ENCODE measurements at regions not wholly inside any gene's neighbourhood (a gene's known extent, or its start where the extent isn't known, plus 50 kb on each side); places are given as distances from the start of the nearest gene placed in this dataset.

DNA sequence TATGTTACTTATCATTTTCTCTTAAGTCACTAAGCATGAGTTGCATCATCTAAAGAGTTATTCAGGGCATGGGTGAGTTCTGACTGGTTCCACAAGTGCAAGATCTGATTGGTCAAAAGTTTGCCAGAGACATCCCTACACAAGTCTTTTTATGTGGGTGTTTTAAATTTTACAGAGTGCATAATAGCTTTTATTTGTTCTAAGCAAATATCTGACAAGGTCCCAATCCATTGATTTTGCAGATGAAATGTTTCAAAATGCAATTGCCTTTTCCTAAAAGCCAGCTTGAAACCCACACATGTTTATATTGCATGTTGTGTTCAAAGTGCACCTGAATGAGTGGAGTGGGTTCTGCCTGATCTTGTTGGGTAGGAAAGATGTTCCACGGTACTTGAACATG, 101.7 kb upstream of the PAX6 start:
- no peak for DNase-seq (ENCODE audit: low read depth in 1 of 2, low spot score in 1 of 2)

- no peak for DNase-seq (ENCODE audit: low read depth in 1 of 2, low spot score in 1 of 2)
These were observed 99.9 kb upstream of the PAX6 start for GRCh38 chr11:31910950-31911576.

- no peak for DNase-seq (ENCODE audit: low read depth in 1 of 2, low spot score in 1 of 2)
These were observed 92.3 kb upstream of the PAX6 start for GRCh38 chr11:31903225-31904074.

DNA sequence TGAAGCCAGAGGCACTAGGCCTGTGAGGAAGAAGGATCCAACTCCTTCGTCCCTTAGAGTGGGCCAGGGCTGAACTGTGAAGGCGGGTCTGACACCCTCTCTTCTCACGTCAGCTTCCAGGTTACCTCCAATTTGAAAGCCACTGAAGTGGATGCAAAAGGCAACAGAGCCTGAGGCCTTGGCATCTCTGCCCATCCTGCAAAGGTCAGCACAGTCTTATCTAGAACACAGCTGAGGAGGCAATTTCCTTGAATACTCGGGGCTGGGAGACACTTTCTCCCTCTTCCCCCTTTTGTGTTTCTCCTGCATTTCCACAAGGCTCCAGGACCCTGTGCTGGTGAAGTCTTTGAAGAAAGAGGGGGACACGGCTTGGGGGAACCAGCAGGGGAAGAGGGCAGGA, 91.6 kb upstream of the PAX6 start:
- no peak for DNase-seq (ENCODE audit: low read depth in 1 of 2, low spot score in 1 of 2)

DNA sequence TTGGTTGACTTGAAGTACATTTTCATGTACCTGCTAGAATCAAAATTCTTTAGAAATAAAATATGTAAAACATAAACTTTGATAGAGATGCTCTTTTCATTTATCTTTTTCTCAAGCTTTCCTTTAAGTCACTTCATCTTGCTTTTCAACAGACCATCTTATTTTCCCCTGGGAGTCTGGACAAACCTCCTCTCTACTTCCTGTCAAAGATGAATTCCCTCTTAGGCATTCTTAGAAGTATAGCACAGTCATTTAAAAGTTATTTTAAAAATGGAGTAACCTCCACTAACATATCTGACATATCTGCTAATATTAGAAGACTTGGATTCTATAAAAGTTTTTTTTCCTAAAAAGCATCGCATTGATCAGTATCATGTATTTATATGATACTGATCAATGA, 84.8 kb upstream of the PAX6 start:
- no peak for DNase-seq (ENCODE audit: low read depth in 1 of 2, low spot score in 1 of 2)

GRCh38 chr11:31887180-31887579, 76.1 kb upstream of the PAX6 start:
- DNase-seq (ENCODE audit: low read depth in 1 of 2, low spot score in 1 of 2), result no peak

DNA sequence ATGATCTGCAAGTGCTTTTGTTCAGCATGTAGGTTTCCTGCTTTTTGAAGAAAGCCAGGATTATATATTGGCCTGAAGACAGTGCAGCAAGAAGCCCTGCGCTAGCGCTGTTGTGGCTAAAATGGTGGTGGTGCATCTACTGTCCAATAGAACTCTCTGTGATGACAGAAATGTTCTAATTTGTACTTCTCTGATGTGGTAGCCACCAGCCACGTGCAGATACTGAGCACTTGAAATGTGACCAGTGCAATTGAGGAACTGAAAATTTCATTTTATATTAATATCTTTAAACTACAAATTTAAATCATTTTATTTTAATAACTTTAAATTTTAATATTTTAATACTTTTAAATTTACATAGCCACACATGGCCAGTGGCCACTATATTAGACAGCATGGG, 73.0 kb upstream of the PAX6 start:
- DNase-seq (ENCODE audit: low read depth in 1 of 2, low spot score in 1 of 2), result no peak

- no peak for DNase-seq (ENCODE audit: low read depth in 1 of 2, low spot score in 1 of 2)
These were observed 72.3 kb upstream of the PAX6 start for GRCh38 chr11:31883435-31883834.

- DNase-seq (ENCODE audit: low read depth in 1 of 2, low spot score in 1 of 2), result no peak
These were observed 71.8 kb upstream of the PAX6 start for GRCh38 chr11:31882951-31883392.

- DNase-seq (ENCODE audit: low read depth in 1 of 2, low spot score in 1 of 2), result no peak
These were observed 70.7 kb upstream of the PAX6 start for GRCh38 chr11:31881825-31882224.

DNA sequence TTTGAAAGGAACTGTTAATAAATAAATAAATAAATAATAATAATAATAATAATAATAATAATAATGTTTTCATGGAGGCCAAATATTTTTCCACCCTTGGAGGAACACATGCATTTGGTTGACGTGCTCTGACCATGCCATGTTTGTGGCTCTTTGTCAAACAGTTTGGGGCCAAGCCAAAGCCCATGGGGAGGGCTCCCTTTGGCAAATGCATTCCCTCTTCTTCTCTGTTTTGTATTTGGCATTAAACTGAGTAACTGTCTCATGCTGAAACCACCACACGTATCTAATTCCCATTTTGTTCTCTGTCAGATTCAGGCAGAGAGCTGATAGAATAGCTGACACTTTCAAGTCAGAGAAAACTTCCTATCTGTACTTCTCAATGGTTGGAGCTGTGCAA, 68.6 kb upstream of the PAX6 start:
- no peak for DNase-seq (ENCODE audit: low read depth in 1 of 2, low spot score in 1 of 2)

GRCh38 chr11:31877863-31878262, 66.7 kb upstream of the PAX6 start:
- no peak for DNase-seq (ENCODE audit: low read depth in 1 of 2, low spot score in 1 of 2)

GRCh38 chr11:31877083-31877482, 66.0 kb upstream of the PAX6 start:
- no peak for DNase-seq (ENCODE audit: low read depth in 1 of 2, low spot score in 1 of 2)

DNA sequence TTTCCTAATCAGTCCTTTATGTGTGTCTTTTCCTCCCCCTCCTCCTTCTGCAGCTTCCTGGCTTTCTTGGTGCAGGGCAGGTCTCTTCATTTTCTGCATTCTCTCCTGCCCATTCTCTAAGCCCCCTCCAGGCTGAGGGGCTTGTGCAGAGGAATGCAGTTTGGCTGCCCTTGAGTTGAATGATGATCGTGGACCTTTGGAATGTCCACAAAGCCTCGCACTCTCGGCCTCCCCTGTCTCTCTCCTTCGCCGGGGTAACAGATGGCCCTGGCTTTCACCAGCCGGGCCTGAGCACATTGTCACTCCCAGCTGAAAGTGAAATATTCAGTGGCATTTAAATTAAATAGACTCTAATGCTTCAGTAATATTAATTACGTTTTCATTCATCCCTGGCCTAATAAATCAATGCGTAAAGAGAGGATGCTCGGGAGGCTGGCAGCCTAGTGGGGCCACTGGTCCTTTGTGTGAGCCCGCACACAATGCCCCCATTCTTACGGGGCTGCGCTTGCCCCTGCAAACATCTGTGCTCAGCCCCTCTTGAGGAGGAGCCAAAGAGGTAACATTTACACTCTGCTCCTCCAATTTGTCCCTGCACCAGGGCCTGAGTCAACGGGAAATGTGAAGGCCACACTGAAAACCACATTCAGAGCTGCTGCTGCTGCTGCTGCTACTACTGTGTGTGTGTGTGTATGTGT, 64.9 kb upstream of the PAX6 start:
- DNase-seq (ENCODE audit: low read depth in 1 of 2, low spot score in 1 of 2), result no peak

GRCh38 chr11:31874631-31875191, 63.6 kb upstream of the PAX6 start:
- DNase-seq (ENCODE audit: low read depth in 1 of 2, low spot score in 1 of 2), result no peak

DNA sequence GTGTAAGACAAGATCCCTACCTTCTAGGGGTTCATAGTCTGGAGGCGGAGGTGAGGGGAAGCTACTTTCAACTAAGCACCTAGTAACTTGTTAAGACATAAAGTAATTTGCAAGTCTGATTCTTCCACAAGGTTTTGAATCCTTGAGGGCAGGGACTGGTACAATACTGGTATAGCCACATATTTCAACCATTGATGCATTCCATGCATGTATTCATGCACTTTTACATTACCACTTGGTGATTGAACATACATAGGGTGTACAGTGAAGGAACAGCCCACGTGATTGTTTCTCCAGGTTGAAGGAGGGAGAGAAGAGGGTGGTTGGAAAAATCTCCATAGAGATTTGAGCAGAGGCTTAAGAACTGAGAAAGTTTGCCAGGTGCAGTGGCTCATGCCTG, 62.0 kb upstream of the PAX6 start:
- DNase-seq (ENCODE audit: low read depth in 1 of 2, low spot score in 1 of 2), result no peak

DNA sequence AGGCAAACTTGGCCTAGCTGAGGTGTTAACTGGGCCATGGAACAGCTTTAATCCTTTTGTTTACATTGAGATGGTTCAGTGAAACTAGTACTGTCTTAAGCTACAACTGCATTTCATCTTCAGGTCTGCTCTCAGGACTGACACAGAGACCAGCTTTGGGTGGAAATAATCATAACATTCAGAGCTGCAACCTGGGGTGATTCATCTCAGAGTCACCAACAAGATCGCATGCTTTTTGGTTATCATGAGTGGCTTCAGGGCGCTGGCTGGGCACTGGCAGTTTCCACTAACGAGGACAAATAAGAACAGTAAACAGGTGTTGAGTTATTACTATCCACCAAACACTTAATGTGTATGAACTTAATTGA, 60.9 kb upstream of the PAX6 start:
- no peak for DNase-seq (ENCODE audit: low read depth in 1 of 2, low spot score in 1 of 2)

- no peak for DNase-seq (ENCODE audit: low read depth in 1 of 2, low spot score in 1 of 2)
These were observed 60.4 kb upstream of the PAX6 start for GRCh38 chr11:31871310-31872075.

- DNase-seq (ENCODE audit: low read depth in 1 of 2, low spot score in 1 of 2), result no peak
These were observed 59.6 kb upstream of the PAX6 start for GRCh38 chr11:31870609-31871309.

DNA sequence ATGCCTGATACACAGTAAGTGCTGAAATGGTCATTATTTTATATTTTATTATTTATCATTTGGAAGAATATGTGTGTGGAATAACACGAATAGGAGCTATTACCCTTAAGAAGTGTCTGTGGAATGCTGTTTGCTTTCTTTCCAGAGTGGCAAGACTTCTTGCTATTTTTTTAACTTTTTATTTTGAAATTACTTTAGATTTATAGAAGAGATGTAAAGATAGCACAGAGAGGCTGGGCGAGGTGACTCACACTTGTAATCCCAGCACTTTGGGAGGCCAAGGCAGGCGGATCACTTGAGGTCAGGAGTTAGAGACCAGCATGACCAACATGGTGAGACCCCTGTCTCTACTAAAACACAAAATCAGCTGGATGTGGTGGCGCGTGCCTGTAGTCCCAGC, 58.9 kb upstream of the PAX6 start:
- no peak for DNase-seq (ENCODE audit: low read depth in 1 of 2, low spot score in 1 of 2)
